RKO (cell line): ENCODE measurements at regions not wholly inside any gene's neighbourhood (a gene's known extent, or its start where the extent isn't known, plus 50 kb on each side); places are given as distances from the start of the nearest gene placed in this dataset.
"Not testable (repeated sequence)": the region's sequence is repeated elsewhere in the genome, so short reads cannot be mapped to it uniquely, and the experiment has no call there.

Experiments used
- DNase-seq: peaks from one replicate; pipeline ENCODE4 v3.0.0-alpha.2; 2016; ENCODE audit warnings: low spot score

DNA sequence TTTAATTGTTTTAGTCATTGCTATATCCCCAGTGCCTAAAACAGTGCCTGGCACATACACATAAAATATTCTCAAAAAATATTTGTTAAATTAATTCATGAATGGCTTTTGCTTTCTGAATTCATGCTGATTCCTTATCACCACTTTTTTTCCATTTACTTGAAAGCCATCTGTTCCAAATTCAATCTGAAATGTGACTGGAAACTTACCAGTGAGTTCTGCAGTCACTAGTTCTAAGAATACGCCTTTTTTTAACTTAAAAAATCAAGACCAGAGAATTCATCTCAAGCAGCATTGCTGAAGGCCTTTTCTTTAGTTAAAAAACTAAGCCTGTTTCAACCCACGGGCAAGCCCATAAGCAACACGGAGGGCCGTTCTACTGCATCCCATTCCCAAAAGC, 114.0 kb upstream of the ERCC4 start:
- no peak for DNase-seq

DNA sequence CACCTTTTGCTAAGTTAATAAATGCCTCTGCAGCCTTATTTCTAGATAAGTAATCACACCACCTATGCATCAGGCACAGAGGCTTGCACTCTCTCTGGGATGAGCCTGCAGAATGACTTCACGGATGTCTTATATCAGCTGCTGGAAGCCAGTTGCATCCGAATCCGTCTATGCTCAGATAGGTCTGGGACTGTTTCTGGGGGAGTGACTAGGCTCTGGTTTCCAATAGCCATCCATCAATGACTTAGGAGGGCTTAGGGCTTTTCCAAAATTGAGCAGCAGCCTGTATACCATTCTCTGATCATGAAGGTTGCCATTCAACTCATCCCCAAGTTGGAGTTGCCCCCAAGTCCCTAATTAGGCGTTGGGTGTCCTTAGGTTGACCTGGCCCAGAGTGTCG, 113.3 kb upstream of the ERCC4 start:
- DNase-seq = no peak

DNA sequence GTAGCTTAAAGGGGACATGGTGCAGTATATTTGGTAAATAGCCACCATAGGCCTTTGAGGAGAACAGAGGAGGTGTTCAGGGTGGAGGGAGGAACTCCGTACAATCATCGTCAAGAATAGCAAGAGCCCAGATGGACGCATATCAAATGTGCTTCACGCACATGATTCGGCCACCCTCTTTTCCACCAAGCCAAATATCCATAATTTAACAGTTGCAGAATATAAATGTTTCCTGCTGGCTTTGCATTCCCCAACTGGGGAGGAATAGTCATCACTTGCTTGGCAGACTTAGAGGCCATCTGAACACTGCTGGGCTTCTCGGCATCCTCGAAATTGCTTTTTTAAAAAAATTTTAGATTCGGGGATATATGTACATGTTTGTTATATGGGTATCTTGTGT, 111.9 kb upstream of the ERCC4 start:
- no peak for DNase-seq

DNA sequence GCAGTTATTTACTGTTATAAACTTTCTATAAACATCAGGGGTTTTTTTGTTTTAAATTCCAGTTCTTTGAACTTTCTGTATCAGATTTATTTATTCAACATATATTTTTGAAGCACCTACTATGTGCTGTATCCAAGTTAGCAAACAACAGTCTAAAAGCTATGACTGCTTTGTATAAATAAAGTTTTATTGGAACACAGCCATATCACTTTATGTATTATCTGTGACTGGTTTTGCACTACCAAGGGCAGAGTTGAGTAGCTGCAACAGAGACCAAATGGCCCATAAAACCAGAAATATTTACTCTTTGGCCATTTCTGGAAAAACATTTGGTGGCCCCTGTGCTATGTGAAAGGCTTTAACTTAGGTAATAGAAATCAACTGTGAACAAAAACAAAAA, 110.2 kb upstream of the ERCC4 start:
- DNase-seq = no peak

DNA sequence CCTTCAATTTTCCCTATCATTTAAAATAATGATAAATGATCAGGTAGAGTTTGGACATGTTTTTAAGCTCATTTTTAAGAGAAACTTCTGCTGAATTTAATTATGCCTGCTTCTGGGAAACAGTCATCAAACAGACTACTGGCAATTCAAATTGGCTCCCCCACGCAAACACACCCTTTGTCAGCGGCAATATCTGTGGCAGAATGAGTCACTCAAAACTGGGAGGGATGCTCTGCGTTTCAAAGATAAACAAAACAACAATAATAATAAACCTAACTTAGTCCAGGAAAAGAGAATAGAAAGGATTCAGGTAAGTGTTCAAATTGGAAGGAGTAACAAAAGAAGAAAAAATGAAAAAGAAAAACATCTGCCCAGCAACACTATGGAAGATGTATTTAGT, 108.1 kb upstream of the ERCC4 start:
- no peak for DNase-seq

DNA sequence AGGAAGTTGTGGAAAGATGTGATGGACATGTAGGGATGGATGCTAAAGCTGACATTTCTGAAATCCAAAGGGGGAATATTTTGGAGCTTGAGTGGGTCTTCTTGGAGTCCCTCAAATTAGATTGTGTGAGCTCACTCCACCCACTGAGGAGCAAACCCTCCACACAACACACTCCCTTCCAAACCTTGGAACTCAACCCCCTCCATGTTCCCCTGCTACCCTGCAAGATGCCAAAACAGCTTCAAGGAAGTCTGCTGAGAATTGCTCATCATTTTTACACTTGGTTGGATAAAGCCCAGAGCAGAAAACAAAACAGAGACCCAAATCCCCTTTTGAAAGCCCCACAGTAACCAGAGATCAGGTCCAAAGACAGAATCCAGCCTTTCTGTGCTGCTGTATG, 103.3 kb upstream of the ERCC4 start:
- no peak for DNase-seq

DNA sequence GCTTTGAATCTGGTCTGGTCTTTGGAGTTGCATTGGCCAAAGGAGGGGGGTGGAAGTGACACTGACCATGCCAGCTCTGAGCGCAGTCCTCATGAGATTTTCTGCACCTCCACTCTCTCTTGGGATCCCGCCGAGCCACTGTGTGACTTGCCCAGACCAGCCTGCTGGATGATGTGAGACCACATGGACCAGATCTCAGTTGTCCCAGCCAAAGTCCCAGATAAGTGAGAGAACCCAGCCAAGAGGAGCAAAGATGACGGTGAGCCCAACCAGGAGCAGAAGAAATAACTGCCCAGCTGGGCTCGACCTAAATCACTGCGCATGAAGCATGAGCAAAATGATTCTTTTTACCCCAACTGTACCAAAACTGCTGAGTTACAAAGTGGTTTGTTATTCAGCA, 96.5 kb upstream of the ERCC4 start:
- DNase-seq = no peak

DNA sequence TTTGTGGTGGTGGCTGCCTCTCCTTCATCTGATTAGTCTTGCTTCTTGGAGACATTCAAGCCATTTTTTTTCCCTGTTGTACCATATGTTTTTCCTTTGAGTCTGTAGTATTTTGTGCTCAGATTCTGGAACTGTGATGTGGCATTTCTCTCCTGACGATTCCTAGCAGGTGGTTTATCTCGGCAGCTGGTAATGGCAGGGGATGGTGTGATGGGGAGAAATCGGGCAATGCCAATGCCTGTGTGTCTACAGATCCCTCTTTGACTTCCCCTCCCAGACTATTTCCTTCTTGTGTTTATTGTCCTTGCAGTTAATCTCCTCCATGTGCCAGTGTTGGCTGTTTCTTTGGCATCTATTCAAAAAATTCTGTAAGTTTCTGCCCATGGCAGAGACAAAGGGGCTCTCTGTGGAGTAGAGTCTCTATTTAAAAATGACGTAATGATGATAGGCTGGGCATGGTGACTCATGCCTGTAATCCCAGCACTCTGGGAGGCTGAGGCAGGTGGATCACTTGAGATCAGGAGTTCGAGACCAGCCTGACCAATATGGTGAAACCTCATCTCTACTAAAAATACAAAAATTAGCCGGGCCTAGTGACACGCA, 90.2 kb upstream of the ERCC4 start:
- DNase-seq = no peak

DNA sequence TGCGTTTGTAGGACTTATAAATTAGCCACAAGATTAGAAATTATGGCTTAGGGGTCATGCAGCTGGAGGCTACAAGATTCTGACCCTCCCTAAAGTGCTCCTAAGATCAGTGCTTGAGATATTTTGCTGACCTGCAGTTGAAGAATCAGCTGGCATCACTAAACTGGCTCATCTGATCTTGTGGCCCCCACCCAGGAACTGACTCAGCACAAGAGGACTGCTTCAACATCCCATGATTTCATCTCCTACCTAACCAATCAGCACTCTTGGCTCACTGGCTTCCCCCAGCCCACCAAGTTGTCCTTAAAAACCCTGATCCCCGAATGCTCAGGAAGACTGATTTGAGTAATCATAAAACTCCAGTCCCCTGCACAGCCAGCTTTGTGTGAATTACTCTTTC, 86.4 kb upstream of the ERCC4 start:
- DNase-seq = no peak

DNA sequence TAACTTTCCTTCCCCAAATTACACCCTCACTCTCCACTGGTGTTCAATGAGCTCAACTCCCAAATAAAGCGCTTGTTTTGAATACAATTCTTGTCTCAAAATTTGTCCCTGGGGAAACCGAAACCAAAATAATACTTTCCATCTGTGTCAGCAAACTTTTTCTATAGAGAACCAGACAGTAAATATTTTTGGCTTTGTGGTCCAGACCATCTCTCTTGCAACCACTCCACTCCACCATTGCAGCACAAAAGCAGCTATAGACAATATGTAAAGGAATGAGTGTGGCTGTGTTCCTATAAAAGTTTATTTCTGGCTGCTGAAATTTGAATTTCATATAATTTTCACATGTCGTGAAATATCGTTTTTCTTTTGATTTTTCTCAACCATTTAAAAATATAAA, 84.6 kb upstream of the ERCC4 start:
- DNase-seq = no peak

DNA sequence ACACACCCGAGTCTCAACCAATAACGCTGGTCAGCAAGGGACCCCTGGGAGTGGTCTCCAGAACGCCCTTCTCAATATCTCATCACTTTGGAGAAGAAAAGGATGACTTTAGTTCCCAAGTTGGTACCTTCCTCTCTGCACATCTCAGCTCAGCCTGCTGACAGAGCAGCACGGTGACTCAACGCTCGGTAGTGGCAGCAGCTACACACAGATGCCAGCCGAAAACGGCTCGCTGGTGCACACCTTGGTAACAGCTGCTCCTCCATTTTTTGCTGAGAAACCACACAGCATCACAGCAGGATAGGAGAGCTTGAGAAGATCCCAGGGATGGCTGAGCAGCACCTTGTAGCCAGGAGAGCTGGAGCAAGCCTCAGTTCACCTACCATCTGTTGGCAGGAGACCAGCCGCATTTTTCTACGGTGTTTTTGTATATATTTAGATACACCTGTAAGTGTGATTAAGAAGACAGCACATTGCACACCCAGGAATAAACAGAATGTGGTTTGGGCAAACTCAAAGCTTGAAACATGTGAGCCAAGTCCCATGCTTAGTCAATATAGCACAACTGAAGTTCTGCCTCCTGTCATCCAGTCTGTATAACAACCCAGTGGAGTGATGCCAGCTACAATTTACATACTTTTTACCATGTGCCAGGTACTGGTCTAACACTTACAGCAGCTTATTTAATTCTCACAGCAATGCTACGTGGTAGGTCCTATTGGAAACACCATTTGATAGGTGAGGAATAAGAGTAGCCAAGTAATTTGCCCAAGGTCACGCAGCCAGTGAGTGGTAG, 83.8 kb upstream of the ERCC4 start:
- no peak for DNase-seq

DNA sequence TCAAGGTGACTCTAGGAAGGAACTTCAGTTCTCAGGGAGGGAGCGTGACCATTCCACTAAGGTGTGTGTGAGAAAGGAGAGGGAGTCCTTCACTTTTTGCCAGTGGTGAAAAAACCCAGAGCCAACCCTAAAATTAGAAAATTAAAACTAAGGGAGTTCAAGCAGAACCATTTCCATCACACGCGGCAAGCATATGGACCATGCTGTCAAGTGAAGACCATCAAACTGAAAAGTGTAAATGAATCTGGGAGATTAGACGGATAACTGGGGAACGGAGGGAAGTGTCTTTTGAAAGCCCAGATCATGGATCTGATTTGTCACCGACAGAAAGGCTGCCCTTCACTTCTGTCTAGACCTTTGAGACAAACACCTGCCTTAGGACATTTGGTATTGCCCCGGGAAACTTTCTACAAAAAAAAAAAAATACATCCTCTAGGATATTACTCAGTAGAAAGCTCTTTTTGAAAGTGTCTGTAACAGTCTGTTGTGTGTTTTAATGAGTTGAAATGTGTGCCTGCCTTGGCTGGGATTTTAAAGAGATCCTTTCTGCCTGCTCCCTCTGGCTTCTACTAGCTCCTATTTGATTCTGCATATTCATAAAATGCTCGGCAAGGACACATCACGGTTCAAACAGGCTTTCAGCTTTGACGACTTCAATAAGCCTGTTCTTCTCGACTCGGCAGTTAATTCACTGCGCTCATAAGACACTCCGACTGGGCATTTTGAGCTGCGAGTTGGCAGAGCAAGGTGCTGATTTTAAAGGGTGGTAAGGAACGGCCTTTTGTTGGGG, 81.4 kb upstream of the ERCC4 start:
- DNase-seq = no peak

DNA sequence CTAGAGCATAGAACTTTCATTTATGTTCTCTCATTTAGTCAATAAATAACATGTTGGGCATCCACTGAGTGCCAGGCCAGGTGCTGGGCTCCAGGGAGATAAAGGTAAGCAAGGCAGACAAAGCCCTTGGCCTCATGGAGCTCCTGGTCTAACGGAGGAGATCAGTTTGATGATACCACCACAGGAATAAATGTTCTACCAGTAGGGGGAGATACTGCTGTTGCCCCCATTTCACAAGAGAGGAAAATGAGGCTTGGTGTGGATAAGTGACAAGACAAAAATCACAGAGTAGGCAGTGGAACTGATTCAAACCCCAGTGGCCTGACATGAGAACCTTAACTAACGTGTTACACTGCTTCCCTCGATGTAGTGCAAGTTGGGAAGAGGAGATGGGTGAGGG, 80.4 kb upstream of the ERCC4 start:
- no peak for DNase-seq

DNA sequence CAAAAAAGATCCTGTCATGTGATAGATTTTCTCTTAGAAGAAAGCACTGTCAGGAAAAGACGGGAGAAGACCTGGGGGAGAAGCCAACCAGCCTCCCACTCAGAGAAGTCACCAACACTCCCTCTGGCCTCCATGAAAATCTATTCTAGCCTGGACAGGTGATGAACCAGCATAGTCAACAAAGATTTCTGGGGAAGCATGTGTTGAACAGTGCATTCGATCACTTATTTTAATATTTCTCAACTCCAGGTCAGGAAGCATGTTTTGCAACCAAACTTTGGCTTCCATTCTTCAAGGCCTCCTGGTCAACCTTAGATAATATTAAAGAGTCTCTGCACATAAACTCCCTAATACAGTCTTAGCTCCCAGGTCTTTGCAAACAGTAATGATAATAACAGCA, 74.7 kb upstream of the ERCC4 start:
- DNase-seq = no peak

DNA sequence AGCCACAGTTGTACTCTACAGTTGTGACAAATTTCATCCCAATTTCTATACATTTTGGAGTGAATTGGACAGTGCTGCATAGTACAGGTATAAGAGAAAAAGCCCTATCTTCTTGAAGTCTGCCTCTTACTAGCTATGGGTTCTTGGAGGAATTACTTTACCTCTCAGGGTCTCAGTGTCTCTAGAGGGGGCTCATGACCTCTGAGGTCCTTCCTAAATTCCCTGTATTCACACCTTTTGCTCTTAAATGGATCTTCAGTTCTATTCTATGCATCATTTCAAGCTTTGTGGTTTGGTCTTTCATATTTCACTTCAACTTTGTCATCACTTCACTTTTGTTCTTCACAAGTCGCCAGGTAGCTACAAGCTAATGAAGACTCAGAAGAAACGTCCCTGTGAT, 71.2 kb upstream of the ERCC4 start:
- no peak for DNase-seq

DNA sequence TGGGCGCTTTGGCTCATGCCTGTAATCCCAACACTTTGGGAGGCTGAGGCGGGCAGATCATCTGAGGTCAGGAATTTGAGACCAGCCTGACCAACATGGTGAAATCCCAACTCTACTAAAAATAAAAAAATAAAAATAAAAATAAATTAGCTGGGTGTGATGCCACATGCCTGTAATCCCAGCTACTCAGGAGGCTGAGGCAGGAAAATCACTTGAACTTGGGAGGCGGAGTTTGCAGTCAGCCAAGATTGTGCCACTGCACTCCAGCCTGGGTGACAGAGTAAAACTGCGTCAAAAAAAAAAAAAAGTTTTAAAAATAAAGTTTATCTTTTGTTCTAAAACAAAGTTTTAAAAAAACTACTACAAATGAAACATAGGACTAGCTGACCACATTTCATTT, 69.8 kb upstream of the ERCC4 start:
- DNase-seq = not testable (repeated sequence)

DNA sequence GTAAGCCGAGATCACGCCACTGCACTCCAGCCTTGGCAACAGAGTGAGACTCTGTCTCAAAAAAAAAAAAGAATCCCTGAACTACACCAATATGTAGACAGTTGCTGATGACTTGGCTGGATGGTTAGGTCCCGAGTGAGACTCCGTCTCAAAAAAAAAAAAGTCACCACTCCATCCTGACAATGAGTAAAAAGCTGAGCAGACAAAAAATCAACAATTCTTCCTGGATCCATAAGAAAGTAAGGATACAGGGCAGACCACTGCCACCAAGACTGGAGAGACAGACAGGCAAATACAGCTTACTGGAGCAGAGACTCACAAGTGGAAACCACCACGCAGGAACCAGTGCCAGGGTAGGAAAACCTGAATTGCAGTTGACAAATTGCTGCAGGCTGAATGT, 67.1 kb upstream of the ERCC4 start:
- no peak for DNase-seq

DNA sequence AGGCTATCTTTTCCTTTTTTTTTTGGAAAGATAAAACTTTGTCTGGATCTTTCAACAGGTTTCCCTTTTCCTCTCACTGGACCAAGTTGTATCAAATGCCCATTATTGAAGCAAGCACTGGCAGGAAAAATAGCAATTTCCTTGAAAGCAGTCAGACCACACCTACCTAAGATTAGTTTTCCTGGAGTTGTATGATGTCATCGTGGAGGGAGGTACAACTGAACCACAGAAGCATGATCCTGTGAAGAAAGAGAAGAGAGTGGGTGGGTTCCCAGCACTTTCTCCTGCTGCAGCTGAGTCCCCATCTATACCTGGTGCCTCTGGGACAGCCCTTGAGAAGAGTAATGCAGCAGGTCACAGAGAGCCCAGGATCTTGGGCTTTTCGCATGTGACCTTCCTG, 63.6 kb upstream of the ERCC4 start:
- DNase-seq = no peak

DNA sequence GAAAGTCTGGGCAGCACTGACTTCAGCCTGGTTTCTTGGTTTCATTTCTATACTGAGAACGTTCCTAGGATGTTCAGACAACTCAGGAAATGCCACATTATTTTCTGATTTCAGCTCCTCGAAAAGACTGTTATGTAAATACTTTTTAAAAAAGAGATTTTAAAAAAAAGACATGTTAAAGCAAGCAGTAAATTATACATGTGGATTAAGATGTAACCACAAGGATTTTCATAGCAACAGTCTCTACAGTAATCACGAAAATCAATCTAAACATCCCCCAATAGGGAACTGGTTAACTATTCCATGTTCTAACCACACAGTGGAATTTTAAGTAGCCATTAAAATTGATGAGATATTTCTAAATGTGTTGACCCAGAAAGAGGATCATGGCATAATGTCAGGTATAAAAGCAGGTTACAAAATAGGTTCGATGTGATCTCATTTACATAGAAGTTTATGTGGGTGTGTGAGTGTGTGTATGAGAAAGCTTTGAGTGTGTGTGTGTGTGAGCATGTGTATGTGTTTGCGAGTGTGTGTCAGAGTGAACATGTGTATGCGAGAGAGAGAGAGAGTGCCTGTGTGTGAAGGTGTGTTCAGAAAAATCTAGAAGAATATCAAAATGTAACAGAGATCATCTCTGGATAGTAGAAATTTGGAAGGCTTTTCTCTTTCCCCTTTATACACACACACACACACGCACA, 63.0 kb upstream of the ERCC4 start:
- DNase-seq = no peak

DNA sequence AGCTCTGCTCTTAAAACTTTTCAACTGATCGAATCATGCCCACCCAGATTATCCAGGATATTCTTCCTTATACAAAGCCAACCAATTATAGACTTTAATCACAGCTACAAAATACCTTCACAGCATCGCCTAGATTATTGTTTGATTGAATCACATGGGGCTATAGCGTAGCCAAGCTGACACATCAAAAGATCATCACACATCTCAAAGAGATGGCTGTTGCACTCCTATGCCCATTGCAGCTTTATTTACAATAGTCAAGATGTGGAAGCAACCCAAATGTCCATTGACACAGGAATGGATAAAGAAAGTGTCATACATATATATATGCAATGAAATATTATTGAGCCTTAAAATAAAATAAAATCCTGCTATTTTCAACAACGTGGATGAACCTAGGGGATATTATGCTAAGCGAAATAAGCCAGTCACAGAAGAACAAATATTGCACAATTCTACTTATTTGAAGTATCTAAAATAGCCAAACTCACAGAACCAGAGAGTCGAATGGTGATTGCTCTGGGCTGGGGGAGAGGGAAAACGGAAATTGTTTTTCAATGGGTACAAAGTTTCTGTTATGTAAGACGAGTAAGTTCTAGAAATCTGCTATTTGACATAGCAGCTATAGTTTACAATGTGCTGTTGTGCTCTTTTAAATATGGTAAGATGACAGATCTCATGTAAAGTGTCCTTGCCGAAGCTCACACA, 60.9 kb upstream of the ERCC4 start:
- DNase-seq = no peak

DNA sequence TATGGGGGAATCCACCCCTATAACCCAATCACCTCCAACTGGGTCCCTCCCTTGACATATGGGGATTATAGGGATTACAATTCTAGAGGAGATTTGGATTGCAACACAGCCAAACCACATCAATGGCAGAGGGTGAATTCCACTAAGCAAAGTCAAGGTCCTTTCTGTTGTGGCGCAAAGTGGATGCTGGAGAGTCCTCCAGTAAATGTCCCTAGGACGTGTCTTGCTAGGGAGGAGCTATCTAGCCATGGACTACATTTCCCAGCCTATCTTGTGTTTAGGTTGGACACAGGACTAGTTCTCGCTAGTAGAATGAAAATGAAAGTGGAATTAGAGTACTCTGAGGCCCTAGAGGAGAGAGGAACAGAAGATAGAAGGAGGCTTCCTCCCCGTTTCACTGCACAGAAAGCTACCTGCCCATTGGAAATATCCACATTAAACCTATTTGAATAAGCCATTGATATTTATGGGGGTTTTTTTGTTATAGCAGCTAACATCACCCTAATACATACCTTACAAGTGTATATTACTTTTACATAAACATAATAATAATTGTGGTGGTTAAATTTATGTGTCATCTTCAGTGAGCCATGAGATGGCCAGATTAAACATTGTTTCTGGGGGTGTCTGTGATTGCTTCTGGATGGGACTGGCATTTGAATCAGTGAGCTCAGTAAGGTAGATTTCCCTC, 56.7 kb upstream of the ERCC4 start:
- no peak for DNase-seq
